Ovary (tissue), 7 donors: ENCODE measurements at regions not wholly inside any gene's neighbourhood (a gene's known extent, or its start where the extent isn't known, plus 50 kb on each side); places are given as distances from the start of the nearest gene placed in this dataset.

Experiments
- DNase-seq, 5 donors: peaks; one replicate each; pipeline ENCODE4 v3.0.0-alpha.2; 2019 to 2020
- H3K27ac ChIP-seq, 2 donors: fragments of 200-600 bp; one replicate each; pipeline versions ENCODE4 v1.5.1 to v1.8.0; 2019 to 2022
- H3K27me3 ChIP-seq: fragments of 200-600 bp; one replicate; pipeline ENCODE4 v1.8.0; 2022
- H3K36me3 ChIP-seq: fragments of 200-600 bp; sonication (generic); one replicate; pipeline ENCODE4 v1.5.1; 2019
- H3K4me1 ChIP-seq: one replicate; pipeline ENCODE4 v1.8.1; 2013; ENCODE audit warnings: mild to moderate bottlenecking, moderate library complexity; ENCODE audit not compliant: insufficient read depth
- H3K4me3 ChIP-seq: fragments of 200-600 bp; sonication (generic); one replicate; pipeline ENCODE4 v1.5.1; 2017
- H3K9me3 ChIP-seq, 2 donors: fragments of 200-600 bp in 1 of 2; sonication (generic) in 1 of 2; one replicate each; pipeline versions ENCODE4 v1.5.1 to v1.8.1; 2013 to 2019; ENCODE audit warnings: mild to moderate bottlenecking in 1 of 2, moderate library complexity in 1 of 2
- EP300 ChIP-seq: sonication (generic); formaldehyde crosslinking; IDR thresholded peaks from one replicate; pipeline ENCODE4 v1.6.1; 2017; ENCODE audit warnings: antibody characterized with exemption
- POLR2A ChIP-seq: fragments of 450-650 bp; IDR thresholded peaks from one replicate; pipeline ENCODE4 v1.6.1; 2017; ENCODE audit warnings: antibody characterized with exemption, mild to moderate bottlenecking, moderate library complexity
- WGBS, 3 donors: extraction: QIAGEN DNeasy Blood & Tissue Kit in 1 of 3; methylation state at CpG; one replicate each; pipeline versions ENCODE4 v1.1.5 to v1.1.7; 2013 to 2017; 5-methylcytosine and 5-hydroxymethylcytosine counted together
- intact Hi-C, 4 donors: fragments of 100-400 bp; cut with DNase I; formaldehyde crosslinking; loops; one replicate each; pipeline versions ENCODE4 v1.11.0 to v1.15.1; 2022 to 2023
- TF ChIP-seq, protein P1 (sequence below), 3 donors: fragments of 450-650 bp in 2 of 3; fragments of 200-600 bp in 1 of 3; IDR thresholded peaks; one replicate each; pipeline versions ENCODE4 v1.5.1 to v1.8.0; 2016 to 2022; ENCODE audit warnings: antibody characterized with exemption in 3 of 3, mild to moderate bottlenecking in 1 of 3
- donor health status: DM: no; HTN: no; CAD: no; lungs with moderate emphysema.
- donor health status: DM: no; HTN: no; CAD: no.
- donor health status: Bipolar disorder and iron deficiency.
- donor health status: DM: no; HTN: no; CAD: no.
- donor health status: DM: yes; HTN: yes; CAD: no.

DNA sequence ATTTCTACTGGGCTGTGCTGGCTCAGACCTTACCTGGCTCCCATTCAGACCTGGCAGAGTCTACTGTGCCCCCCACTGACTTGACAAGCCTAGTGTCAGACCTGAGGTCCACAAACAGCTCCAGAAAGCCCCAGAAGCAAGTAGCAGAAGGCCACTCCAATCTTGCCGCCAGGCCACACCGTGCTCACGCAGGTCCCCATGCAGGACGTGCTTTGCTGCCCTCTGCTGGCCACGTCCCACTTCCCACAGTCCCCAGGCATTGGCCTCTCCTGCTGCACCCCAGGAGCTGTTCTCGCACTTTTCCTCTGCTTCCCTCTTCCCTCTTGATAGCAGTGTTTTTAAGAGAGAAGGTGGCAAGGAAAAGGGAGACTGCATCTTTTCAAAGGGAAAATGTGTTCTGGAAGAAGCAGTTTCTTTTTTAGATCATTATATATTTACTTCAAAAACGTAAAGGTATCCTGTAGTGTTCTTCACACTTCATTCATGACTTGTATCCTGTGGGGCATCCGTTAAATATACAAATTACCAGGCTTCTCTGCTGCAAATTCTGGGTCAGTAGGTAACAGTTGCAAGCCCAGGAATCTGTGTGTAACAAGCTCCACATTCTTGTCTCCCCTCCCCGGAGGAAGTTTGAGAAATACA is 81.4 kb upstream of the PAPOLG start:
- H3K36me3 ChIP-seq = no peaks in the 10 kb centered on the region
- H3K4me3 ChIP-seq = no peak overlapping the region
- intact Hi-C loops = no loop called here
- H3K27ac ChIP-seq = no peak overlapping the region
- H3K9me3 ChIP-seq = no peaks in the 10 kb centered on the region
- TF ChIP-seq EP300 = no peak
- TF ChIP-seq, protein P1, sequence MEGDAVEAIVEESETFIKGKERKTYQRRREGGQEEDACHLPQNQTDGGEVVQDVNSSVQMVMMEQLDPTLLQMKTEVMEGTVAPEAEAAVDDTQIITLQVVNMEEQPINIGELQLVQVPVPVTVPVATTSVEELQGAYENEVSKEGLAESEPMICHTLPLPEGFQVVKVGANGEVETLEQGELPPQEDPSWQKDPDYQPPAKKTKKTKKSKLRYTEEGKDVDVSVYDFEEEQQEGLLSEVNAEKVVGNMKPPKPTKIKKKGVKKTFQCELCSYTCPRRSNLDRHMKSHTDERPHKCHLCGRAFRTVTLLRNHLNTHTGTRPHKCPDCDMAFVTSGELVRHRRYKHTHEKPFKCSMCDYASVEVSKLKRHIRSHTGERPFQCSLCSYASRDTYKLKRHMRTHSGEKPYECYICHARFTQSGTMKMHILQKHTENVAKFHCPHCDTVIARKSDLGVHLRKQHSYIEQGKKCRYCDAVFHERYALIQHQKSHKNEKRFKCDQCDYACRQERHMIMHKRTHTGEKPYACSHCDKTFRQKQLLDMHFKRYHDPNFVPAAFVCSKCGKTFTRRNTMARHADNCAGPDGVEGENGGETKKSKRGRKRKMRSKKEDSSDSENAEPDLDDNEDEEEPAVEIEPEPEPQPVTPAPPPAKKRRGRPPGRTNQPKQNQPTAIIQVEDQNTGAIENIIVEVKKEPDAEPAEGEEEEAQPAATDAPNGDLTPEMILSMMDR (IDR thresholded peaks at IDR 0.05) = peak; percentile 23 to 53 (median 34)
- no peaks in the 10 kb centered on the region for H3K27me3 ChIP-seq
- peaks cover 1% of the 10 kb centered on the region for H3K4me1 ChIP-seq
- DNase-seq = peak; percentile 50 to 84 (median 76)
- 17 to 21% (median 21%) methylated on average over 9 of the region's 9 CpGs for WGBS, 3 donors

DNA sequence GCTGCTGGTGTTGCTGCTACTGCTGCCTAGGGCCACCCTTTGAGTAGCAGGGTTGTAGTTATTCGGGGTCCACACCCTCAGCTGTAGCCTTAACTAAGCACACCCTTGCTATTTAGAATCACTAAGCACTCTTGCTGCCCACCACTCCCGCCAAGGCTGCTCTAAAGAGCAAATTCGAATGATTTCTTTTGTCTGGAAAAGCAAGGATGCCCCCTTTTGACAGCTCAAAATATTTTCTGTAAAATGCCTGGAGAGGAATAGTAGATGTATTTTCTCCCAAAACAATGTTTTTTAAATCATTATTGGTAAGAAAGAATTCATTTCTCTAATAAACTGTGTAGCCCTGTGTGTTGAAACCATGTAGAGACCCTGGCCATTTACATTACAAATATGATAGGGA is 80.8 kb upstream of the PAPOLG start:
- Histone ChIP-seq H3K4me1 (peaks cover 1% of the 10 kb centered on the region), H3K36me3 (no peaks in the 10 kb centered on the region), H3K4me3 (no peak overlapping the region), H3K9me3 (no peaks in the 10 kb centered on the region), H3K27me3 (no peaks in the 10 kb centered on the region), H3K27ac (no peak overlapping the region)
- intact Hi-C loops = no loop called here
- WGBS, 3 donors = 45 to 64% (median 49%) methylated on average over 3 of the region's 3 CpGs
- TF ChIP-seq POLR2A = no peak
- TF ChIP-seq, protein P1 (IDR thresholded peaks at IDR 0.05) = no peak
- no peak for TF ChIP-seq EP300
- no peak for DNase-seq

- Histone ChIP-seq H3K27ac (no peak overlapping the region), H3K4me1 (peaks cover 1% of the 10 kb centered on the region), H3K4me3 (no peak overlapping the region), H3K9me3 (no peaks in the 10 kb centered on the region), H3K27me3 (no peaks in the 10 kb centered on the region), H3K36me3 (no peaks in the 10 kb centered on the region)
- no peak for DNase-seq
- intact Hi-C loops = no loop called here
- WGBS, 3 donors = 48 to 51% (median 50%) methylated on average over 4 of the region's 4 CpGs
- TF ChIP-seq, protein P1 (IDR thresholded peaks at IDR 0.05) = no peak
- TF ChIP-seq EP300 = no peak
- no peak for TF ChIP-seq POLR2A
Observed at GRCh38 chr2:60676706-60677330, 79.2 kb upstream of the PAPOLG start.

DNA sequence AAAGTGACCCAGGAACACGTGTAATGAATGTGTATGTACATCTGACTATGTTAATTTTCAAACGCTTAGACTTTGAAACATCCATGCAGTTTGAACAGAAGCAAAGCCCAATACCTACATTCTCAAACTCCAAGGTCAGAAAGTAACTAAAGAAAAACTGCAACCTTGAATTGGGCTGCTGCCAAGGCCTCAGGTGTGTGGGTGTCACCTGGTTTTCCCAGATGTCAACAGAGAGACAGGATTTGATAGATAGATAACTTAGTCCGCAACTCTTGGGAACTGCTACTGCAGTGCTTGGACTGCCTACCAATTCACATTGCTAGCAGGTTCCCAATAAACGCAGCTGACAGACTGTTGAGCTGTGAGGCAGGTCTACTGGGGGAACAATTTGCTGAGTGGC is 78.7 kb upstream of the PAPOLG start:
- H3K4me1 ChIP-seq = peaks cover 1% of the 10 kb centered on the region
- H3K9me3 ChIP-seq = no peaks in the 10 kb centered on the region
- DNase-seq = no peak
- no peaks in the 10 kb centered on the region for H3K27me3 ChIP-seq
- 63 to 70% (median 66%) methylated on average over 4 of the region's 4 CpGs for WGBS, 3 donors
- no peaks in the 10 kb centered on the region for H3K36me3 ChIP-seq
- H3K27ac ChIP-seq = no peak overlapping the region
- intact Hi-C loops = no loop called here
- no peak overlapping the region for H3K4me3 ChIP-seq
- no peak for TF ChIP-seq EP300

GRCh38 chr2:60678551-60678950 is 77.5 kb upstream of the PAPOLG start:
- no peak for DNase-seq
- H3K27ac ChIP-seq = no peak overlapping the region
- no peaks in the 10 kb centered on the region for H3K9me3 ChIP-seq
- WGBS, 3 donors = 70 to 81% (median 75%) methylated on average over 7 of the region's 7 CpGs
- no peaks in the 10 kb centered on the region for H3K36me3 ChIP-seq
- H3K4me1 ChIP-seq = peaks cover 1% of the 10 kb centered on the region
- TF ChIP-seq, protein P1 (IDR thresholded peaks at IDR 0.05) = no peak
- TF ChIP-seq EP300 = no peak
- no peak for TF ChIP-seq POLR2A
- H3K4me3 ChIP-seq = no peak overlapping the region
- H3K27me3 ChIP-seq = no peaks in the 10 kb centered on the region
- intact Hi-C loops = no loop called here
